HFFc6 (cell line): ENCODE measurements at regions not wholly inside any gene's neighbourhood (a gene's known extent, or its start where the extent isn't known, plus 50 kb on each side); places are given as distances from the start of the nearest gene placed in this dataset.

Experiments
- DNase-seq: peaks from one replicate; pipeline ENCODE4 v3.0.0-alpha.2; 2018
- H3K27ac Mint-ChIP-seq: 2 replicates; pipeline ENCODE4 v1.8.0; 2020; ENCODE audit warnings: mild to moderate bottlenecking, mixed read lengths
- H3K27me3 Mint-ChIP-seq: 2 replicates; pipeline ENCODE4 v1.8.0; 2021; ENCODE audit warnings: mild to moderate bottlenecking, moderate library complexity, mixed read lengths; ENCODE audit not compliant: insufficient read depth
- H3K36me3 Mint-ChIP-seq: 2 replicates; pipeline ENCODE4 v1.8.0; 2021; ENCODE audit warnings: low read depth, mixed read lengths
- H3K4me1 Mint-ChIP-seq: 2 replicates; pipeline ENCODE4 v1.8.0; 2020; ENCODE audit warnings: low read depth, mixed read lengths
- H3K4me3 Mint-ChIP-seq: 2 replicates; pipeline ENCODE4 v1.8.0; 2020; ENCODE audit warnings: mild to moderate bottlenecking, moderate library complexity, mixed read lengths
- H3K9me3 Mint-ChIP-seq: 2 replicates; pipeline ENCODE4 v1.8.0; 2020; ENCODE audit warnings: mild to moderate bottlenecking, mixed read lengths
- CTCF ChIP-seq: fragments of 200-600 bp; sonication (generic); IDR thresholded peaks from 2 replicates; pipeline ENCODE4 v1.5.0; 2021; ENCODE audit warnings: antibody characterized with exemption, mild to moderate bottlenecking

- Mint-ChIP-seq H3K27me3 (peaks cover 44% of the 10 kb centered on the region), H3K36me3 (no peaks in the 10 kb centered on the region), H3K4me1 (peaks cover 15% of the 10 kb centered on the region), H3K27ac (no peak overlapping the region), H3K4me3 (no peak overlapping the region), H3K9me3 (no peaks in the 10 kb centered on the region)
- TF ChIP-seq CTCF, result no peak
- DNase-seq, result no peak
These were observed 417.3 kb downstream of the RPS24 start for GRCh38 chr10:78450807-78451485.

DNA sequence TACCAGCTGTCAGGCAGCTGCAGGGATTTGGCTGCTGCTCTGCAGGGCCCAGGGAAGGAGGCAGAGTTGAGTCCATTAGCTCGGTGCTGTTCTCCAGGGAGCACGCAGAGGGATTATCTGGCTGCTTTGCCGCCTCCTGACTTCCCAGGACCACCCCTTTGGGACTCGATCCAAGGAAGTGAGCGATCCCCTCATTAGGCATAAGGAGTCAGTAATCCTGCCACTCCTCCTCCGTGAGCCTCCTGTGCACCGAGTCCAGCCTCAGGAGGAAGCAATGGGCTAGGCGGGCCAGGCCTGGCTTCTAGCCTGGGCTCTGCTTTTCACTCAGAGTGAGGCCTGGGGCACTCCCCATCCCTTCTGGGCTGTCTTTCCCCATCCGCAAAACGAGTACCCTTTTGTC, 417.9 kb downstream of the RPS24 start:
- Mint-ChIP-seq H3K9me3 (no peaks in the 10 kb centered on the region), H3K4me3 (no peak overlapping the region), H3K27me3 (peaks cover 44% of the 10 kb centered on the region), H3K4me1 (peaks cover 8% of the 10 kb centered on the region), H3K27ac (no peak overlapping the region), H3K36me3 (no peaks in the 10 kb centered on the region)
- DNase-seq, result no peak
- TF ChIP-seq CTCF, result no peak

GRCh38 chr10:78454123-78454645, 420.5 kb downstream of the RPS24 start:
- Mint-ChIP-seq H3K4me3 (no peak overlapping the region), H3K4me1 (peaks cover 18% of the 10 kb centered on the region), H3K27ac (no peak overlapping the region), H3K27me3 (peaks cover 29% of the 10 kb centered on the region), H3K9me3 (no peaks in the 10 kb centered on the region), H3K36me3 (no peaks in the 10 kb centered on the region)
- DNase-seq, result no peak
- no peak for TF ChIP-seq CTCF

- no peak for DNase-seq
- no peaks in the 10 kb centered on the region for H3K9me3 Mint-ChIP-seq
- no peak overlapping the region for H3K27ac Mint-ChIP-seq
- no peak for TF ChIP-seq CTCF
- H3K27me3 Mint-ChIP-seq, result peaks cover 27% of the 10 kb centered on the region
- no peak overlapping the region for H3K4me3 Mint-ChIP-seq
- H3K4me1 Mint-ChIP-seq, result peaks cover 26% of the 10 kb centered on the region
- H3K36me3 Mint-ChIP-seq, result no peaks in the 10 kb centered on the region
These were observed 421.6 kb downstream of the RPS24 start for GRCh38 chr10:78455236-78455635.

DNA sequence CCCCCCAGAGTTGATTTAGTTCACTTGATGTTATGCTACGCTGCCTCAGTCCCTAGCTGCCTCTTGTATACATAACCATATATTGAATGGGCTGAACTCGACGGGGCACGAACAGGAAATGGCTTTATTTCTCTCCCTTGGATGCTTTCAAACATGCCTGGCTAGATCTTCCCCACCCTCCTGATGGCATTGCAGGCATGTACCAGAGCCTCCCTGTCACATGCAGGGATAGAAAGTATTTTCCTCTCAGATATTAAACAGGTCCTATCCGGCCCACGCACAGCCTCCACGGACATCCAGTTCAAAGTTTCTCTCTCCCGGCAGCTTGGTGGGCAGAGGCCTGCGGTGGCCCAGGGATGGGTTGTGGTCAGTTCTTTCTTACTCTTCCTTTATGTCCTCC, 422.1 kb downstream of the RPS24 start:
- Mint-ChIP-seq H3K4me3 (no peak overlapping the region), H3K27ac (no peak overlapping the region), H3K36me3 (no peaks in the 10 kb centered on the region), H3K4me1 (peaks cover 26% of the 10 kb centered on the region), H3K27me3 (peaks cover 24% of the 10 kb centered on the region), H3K9me3 (no peaks in the 10 kb centered on the region)
- DNase-seq, result no peak
- TF ChIP-seq CTCF, result no peak
